IMR-90 (cell line): ENCODE measurements at regions not wholly inside any gene's neighbourhood (a gene's known extent, or its start where the extent isn't known, plus 50 kb on each side); places are given as distances from the start of the nearest gene placed in this dataset.

Source experiments
- ATAC-seq: fragments of 200-7000 bp; cut with Tn5 transposase; 2 replicates; pipeline ENCODE4 v1.9.1; 2020; ENCODE audit warnings: low read depth, mild to moderate bottlenecking, moderate library complexity
- BruUV-seq: library from RNA; stranded (reverse); fragments of 400-500 nt; replicated peaks from 2 replicates; lab custom pipeline; 2021; lab: Mats Ljungman, UMichigan
- CTCF ChIA-PET: fragments of 300-600 bp; formaldehyde crosslinking; extraction: SDS; loops from one replicate; lab custom pipeline; 2021; ENCODE audit warnings: antibody characterized with exemption; lab: Yijun Ruan, JAX
- POLR2A ChIA-PET: fragments of 300-600 bp; sonication (Branson Sonifier 250); formaldehyde crosslinking; loops from one replicate; lab custom pipeline; 2022; ENCODE audit warnings: antibody characterized with exemption; ENCODE audit not compliant: unreplicated experiment; lab: Charles Lee
- DNase-seq: peaks from one replicate; pipeline ENCODE4 v3.0.0; 2013
- H2AFZ ChIP-seq: replicated peaks from 2 replicates; pipeline ENCODE3; 2013; ENCODE audit warnings: low read length, mild to moderate bottlenecking; ENCODE audit not compliant: poor library complexity
- H2AK5ac ChIP-seq: 2 replicates; pipeline ENCODE4 v1.6.1; 2013; ENCODE audit warnings: low read depth, low read length, inconsistent platforms
- H2AK9ac ChIP-seq: replicated peaks from 2 replicates; pipeline ENCODE3; 2013; ENCODE audit warnings: mild to moderate bottlenecking, low read depth, low read length, moderate library complexity; ENCODE audit not compliant: poor library complexity
- H2BK120ac ChIP-seq: 2 replicates; pipeline ENCODE4 v1.6.1; 2013; ENCODE audit warnings: low read depth, low read length, inconsistent platforms
- H2BK15ac ChIP-seq: 3 replicates; pipeline ENCODE4 v1.6.1; 2013; ENCODE audit warnings: low read depth, low read length, inconsistent platforms
- H2BK20ac ChIP-seq: 2 replicates; pipeline ENCODE4 v1.6.1; 2013; ENCODE audit warnings: low read depth, mild to moderate bottlenecking, inconsistent platforms, low read length, moderate library complexity
- H2BK5ac ChIP-seq: 2 replicates; pipeline ENCODE4 v1.6.1; 2013; ENCODE audit warnings: mild to moderate bottlenecking, low read depth, low read length, inconsistent platforms; ENCODE audit not compliant: poor library complexity, severe bottlenecking
- H3K14ac ChIP-seq: replicated peaks from 2 replicates; pipeline ENCODE4 v1.6.1; 2013; ENCODE audit warnings: low read depth, low read length, inconsistent platforms
- H3K18ac ChIP-seq: 2 replicates; pipeline ENCODE4 v1.6.1; 2013; ENCODE audit warnings: low read depth, low read length, control low read depth
- H3K23ac ChIP-seq: 2 replicates; pipeline ENCODE4 v1.6.1; 2013; ENCODE audit warnings: low read depth, low read length, inconsistent platforms
- H3K27ac ChIP-seq: 2 replicates; pipeline ENCODE4 v1.5.1; 2013; ENCODE audit warnings: mild to moderate bottlenecking, control low read depth, low read length; ENCODE audit not compliant: insufficient read depth
- H3K27me3 ChIP-seq: 2 replicates; pipeline ENCODE4 v1.6.1; 2013; ENCODE audit warnings: low read length; ENCODE audit not compliant: control insufficient read depth, insufficient read depth
- H3K36me3 ChIP-seq: 2 replicates; pipeline ENCODE4 v1.6.1; 2013; ENCODE audit warnings: low read length, mixed read lengths; ENCODE audit not compliant: control insufficient read depth, insufficient read depth
- H3K4ac ChIP-seq: 2 replicates; pipeline ENCODE4 v1.6.1; 2013; ENCODE audit warnings: low read depth, low read length, inconsistent platforms
- H3K4me1 ChIP-seq: 2 replicates; pipeline ENCODE4 v1.6.1; 2013; ENCODE audit warnings: low read length, mixed read lengths; ENCODE audit not compliant: control insufficient read depth, insufficient read depth
- H3K4me2 ChIP-seq: 2 replicates; pipeline ENCODE4 v1.6.1; 2013; ENCODE audit warnings: low read depth, mild to moderate bottlenecking, control low read depth, low read length, moderate library complexity
- H3K4me3 ChIP-seq: 2 replicates; pipeline ENCODE4 v1.5.1; 2013; ENCODE audit warnings: low read depth, mild to moderate bottlenecking, control low read depth, low read length, moderate library complexity; ENCODE audit not compliant: insufficient read depth
- H3K56ac ChIP-seq: 2 replicates; pipeline ENCODE4 v1.6.1; 2013; ENCODE audit warnings: low read length, inconsistent platforms; ENCODE audit not compliant: insufficient read depth; ENCODE audit errors: extremely low read depth
- H3K79me1 ChIP-seq, 2 experiments: 2 replicates each; pipeline ENCODE4 v1.6.1; 2013; ENCODE audit warnings: low read length in 2 of 2, inconsistent platforms in 1 of 2, low read depth in 1 of 2
- H3K9ac ChIP-seq: 2 replicates; pipeline ENCODE4 v1.6.1; 2013; ENCODE audit warnings: low read depth, low read length, control low read depth
- H3K9me1 ChIP-seq: 2 replicates; pipeline ENCODE4 v1.6.1; 2013; ENCODE audit warnings: low read length, inconsistent platforms; ENCODE audit not compliant: insufficient read depth
- H3K9me3 ChIP-seq: 2 replicates; pipeline ENCODE4 v1.6.1; 2013; ENCODE audit warnings: low read length; ENCODE audit not compliant: control insufficient read depth, insufficient read depth
- H4K20me1 ChIP-seq: 2 replicates; pipeline ENCODE4 v1.6.1; 2013; ENCODE audit warnings: low read length, inconsistent platforms; ENCODE audit not compliant: insufficient read depth
- H4K5ac ChIP-seq: 2 replicates; pipeline ENCODE4 v1.6.1; 2013; ENCODE audit warnings: mild to moderate bottlenecking, low read depth, low read length, control low read depth
- H4K8ac ChIP-seq, 2 experiments: 2 replicates each; pipeline ENCODE4 v1.6.1; 2013; ENCODE audit warnings: low read depth in 2 of 2, low read length in 2 of 2, control low read depth in 1 of 2, inconsistent platforms in 1 of 2
- H4K91ac ChIP-seq: 2 replicates; pipeline ENCODE4 v1.6.1; 2013; ENCODE audit warnings: low read depth, low read length, inconsistent platforms; ENCODE audit not compliant: insufficient read depth
- BHLHE40 ChIP-seq: fragments of 150-350 bp; IDR thresholded peaks from 2 replicates; pipeline ENCODE4 v1.6.1; 2016; ENCODE audit warnings: mild to moderate bottlenecking, low read depth, low read length
- ELK1 ChIP-seq: fragments of 150-350 bp; IDR thresholded peaks from 2 replicates; pipeline ENCODE4 v1.6.1; 2016; ENCODE audit warnings: low read depth, mild to moderate bottlenecking, low read length, moderate library complexity, borderline replicate concordance
- MAZ ChIP-seq: IDR thresholded peaks from 2 replicates; pipeline ENCODE4 v1.6.1; 2012; ENCODE audit warnings: low read depth, mild to moderate bottlenecking, low read length, improper control_type of control experiment, moderate library complexity, borderline replicate concordance
- RCOR1 ChIP-seq: IDR thresholded peaks from 2 replicates; pipeline ENCODE4 v1.6.1; 2012; ENCODE audit warnings: mild to moderate bottlenecking, low read length, improper control_type of control experiment; ENCODE audit not compliant: insufficient replicate concordance
- WGBS, 2 experiments: methylation state at CpG; one replicate each; pipeline versions ENCODE4 v1.1.5 to v1.1.7; 2013; ENCODE audit warnings: missing lambda C conversion rate in 2 of 2; ENCODE audit not compliant: insufficient read length in 1 of 2; ENCODE audit errors: extremely low coverage in 2 of 2; 5-methylcytosine and 5-hydroxymethylcytosine counted together
- dilution Hi-C: fragments of 300-500 bp; cut with HindIII; formaldehyde crosslinking; loops from one replicate; pipeline ENCODE4 v1.14.3; 2018; ENCODE audit warnings: low sequenced_read_pairs; ENCODE audit not compliant: unreplicated experiment
- in situ Hi-C: fragments of 300-500 bp; cut with MboI; formaldehyde crosslinking; loops from 3 replicates; pipeline ENCODE4 v1.14.3; 2019; ENCODE audit warnings: low sequenced_read_pairs, inconsistent platforms, mixed read lengths
- intact Hi-C: fragments of 100-400 bp; cut with micrococcal nuclease; formaldehyde crosslinking; loops from 2 replicates; pipeline ENCODE4 v1.10.0; 2022

GRCh38 chr1:208944981-208945451 is 638.5 kb upstream of the CAMK1G start:
- H3K4me3 ChIP-seq, result no peak overlapping the region
- no peak overlapping the region for H4K8ac ChIP-seq
- no peak overlapping the region for H2BK15ac ChIP-seq
- no peak overlapping the region for H3K9ac ChIP-seq
- peaks cover 7% of the 10 kb centered on the region; the same call in 1 of the 2 replicates for H3K9me3 ChIP-seq
- TF ChIP-seq RCOR1 (no peak), BHLHE40 (no peak), MAZ (no peak), ELK1 (no peak)
- no peak overlapping the region for H2BK20ac ChIP-seq
- no peak overlapping the region for H4K91ac ChIP-seq
- H3K18ac ChIP-seq, result no peak overlapping the region
- no peak overlapping the region for H3K4me2 ChIP-seq
- WGBS, 2 experiments, result no CpG with 5 or more reads among the region's 2 CpGs
- H2AK5ac ChIP-seq, result no peak overlapping the region
- H2AK9ac ChIP-seq, result no peak overlapping the region
- no peak overlapping the region for H2BK120ac ChIP-seq
- intact Hi-C loops, result no loop called here
- H4K20me1 ChIP-seq, result no peaks in the 10 kb centered on the region
- in situ Hi-C loops, result no loop called here
- H3K23ac ChIP-seq, result no peak overlapping the region
- H3K27ac ChIP-seq, result no peak overlapping the region
- H3K56ac ChIP-seq, result no peak overlapping the region
- H3K9me1 ChIP-seq, result no peaks in the 10 kb centered on the region
- H3K14ac ChIP-seq, result no peak overlapping the region
- H3K79me1 ChIP-seq, result no peaks in the 10 kb centered on the region
- H3K36me3 ChIP-seq, result no peaks in the 10 kb centered on the region
- DNase-seq (no peak), ATAC-seq (no peak)
- H2AFZ ChIP-seq, result no peak overlapping the region
- H4K5ac ChIP-seq, result no peak overlapping the region
- dilution Hi-C loops, result no loop called here
- POLR2A ChIA-PET, result no interaction called here
- no peak overlapping the region for H3K4ac ChIP-seq
- no peak overlapping the region for H2BK5ac ChIP-seq
- BruUV-seq, result no TSS peak
- H3K27me3 ChIP-seq, result no peaks in the 10 kb centered on the region
- CTCF ChIA-PET, result no interaction called here
- no peaks in the 10 kb centered on the region for H3K4me1 ChIP-seq
